ENCODE measurements at regions not wholly inside any gene's neighbourhood (a gene's known extent, or its start where the extent isn't known, plus 50 kb on each side); places are given as distances from the start of the nearest gene placed in this dataset.

- Mint-ChIP-seq H3K4me1 (peaks cover 0 to 6% (median 4%) of the 10 kb centered on the region in 3 donors), H3K27ac (no peak overlapping the region), H3K9me3 (peaks cover 7 to 14% (median 12%) of the 10 kb centered on the region in 3 donors), H3K36me3 (peaks cover 7% of the 10 kb centered on the region), H3K4me3 (no peak overlapping the region), H3K27me3 (peaks cover 1% of the 10 kb centered on the region)
Measured at GRCh38 chr12:24393071-24393470, 443.6 kb upstream of the SOX5 start.

GRCh38 chr12:24389394-24389793, 439.9 kb upstream of the SOX5 start:
- peaks cover 7% of the 10 kb centered on the region for H3K36me3 Mint-ChIP-seq
- H3K27ac Mint-ChIP-seq: no peak overlapping the region
- H3K4me1 Mint-ChIP-seq: peaks cover 0 to 6% (median 4%) of the 10 kb centered on the region in 3 donors
- H3K27me3 Mint-ChIP-seq: peaks cover 1% of the 10 kb centered on the region
- H3K9me3 Mint-ChIP-seq: peaks cover 7 to 14% (median 12%) of the 10 kb centered on the region in 3 donors
- no peak overlapping the region for H3K4me3 Mint-ChIP-seq

- peaks cover 1% of the 10 kb centered on the region for H3K27me3 Mint-ChIP-seq
- H3K4me3 Mint-ChIP-seq: no peak overlapping the region
- H3K4me1 Mint-ChIP-seq: peaks cover 0 to 7% (median 4%) of the 10 kb centered on the region in 3 donors
- no peak overlapping the region for H3K27ac Mint-ChIP-seq
- peaks cover 11 to 14% (median 13%) of the 10 kb centered on the region in 3 donors for H3K9me3 Mint-ChIP-seq
- H3K36me3 Mint-ChIP-seq: peaks cover 7% of the 10 kb centered on the region
Measured at GRCh38 chr12:24387381-24387780, 437.9 kb upstream of the SOX5 start.

GRCh38 chr12:24386836-24387235, 437.4 kb upstream of the SOX5 start:
- H3K4me3 Mint-ChIP-seq: no peak overlapping the region
- no peak overlapping the region for H3K27ac Mint-ChIP-seq
- H3K9me3 Mint-ChIP-seq: peaks cover 10 to 13% (median 11%) of the 10 kb centered on the region in 3 donors
- peaks cover 7% of the 10 kb centered on the region for H3K36me3 Mint-ChIP-seq
- H3K27me3 Mint-ChIP-seq: no peaks in the 10 kb centered on the region
- peaks cover 2 to 11% (median 5%) of the 10 kb centered on the region in 3 donors for H3K4me1 Mint-ChIP-seq

GRCh38 chr12:24381790-24382189, 432.3 kb upstream of the SOX5 start:
- peak overlapping the region in 1 of 3 donors; percentile 11 for H3K27ac Mint-ChIP-seq
- H3K36me3 Mint-ChIP-seq: no peaks in the 10 kb centered on the region
- no peaks in the 10 kb centered on the region for H3K27me3 Mint-ChIP-seq
- H3K4me1 Mint-ChIP-seq: peaks cover 20 to 30% (median 22%) of the 10 kb centered on the region in 3 donors
- peaks cover 0 to 6% (median 5%) of the 10 kb centered on the region in 3 donors for H3K9me3 Mint-ChIP-seq
- peak overlapping the region in 1 of 4 donors; percentile 54 for H3K4me3 Mint-ChIP-seq

- Mint-ChIP-seq H3K4me3 (peak overlapping the region in 1 of 4 donors; percentile 41), H3K27ac (no peak overlapping the region)
Measured at GRCh38 chr12:24379861-24380521, 430.5 kb upstream of the SOX5 start.

GRCh38 chr12:24379433-24379832, 430.0 kb upstream of the SOX5 start:
- Mint-ChIP-seq H3K4me3 (peak overlapping the region; percentile 69 to 90 (median 84)), H3K4me1 (peaks cover 20 to 30% (median 22%) of the 10 kb centered on the region in 3 donors), H3K27ac (peak overlapping the region in 2 of 3 donors; percentile 25), H3K27me3 (no peaks in the 10 kb centered on the region), H3K9me3 (peaks cover 0 to 6% (median 5%) of the 10 kb centered on the region in 3 donors), H3K36me3 (no peaks in the 10 kb centered on the region)

More at GRCh38 chr12:24379861-24380521, 430.5 kb upstream of the SOX5 start:
- Mint-ChIP-seq H3K9me3 (peaks cover 0 to 6% (median 5%) of the 10 kb centered on the region in 3 donors), H3K4me1 (peaks cover 20 to 30% (median 22%) of the 10 kb centered on the region in 3 donors), H3K27me3 (no peaks in the 10 kb centered on the region), H3K36me3 (no peaks in the 10 kb centered on the region)

- Mint-ChIP-seq H3K36me3 (peaks cover 1% of the 10 kb centered on the region), H3K27me3 (no peaks in the 10 kb centered on the region), H3K4me1 (peaks cover 20 to 30% (median 23%) of the 10 kb centered on the region in 3 donors), H3K4me3 (peak overlapping the region; percentile 69 to 90 (median 84)), H3K9me3 (peaks cover 0 to 4% (median 1%) of the 10 kb centered on the region in 3 donors), H3K27ac (peak overlapping the region; percentile 25 to 74 (median 36))
Measured at GRCh38 chr12:24378548-24379407, 429.3 kb upstream of the SOX5 start.

- Mint-ChIP-seq H3K27me3 (no peaks in the 10 kb centered on the region), H3K4me1 (peaks cover 10 to 16% (median 14%) of the 10 kb centered on the region in 3 donors), H3K27ac (no peak overlapping the region), H3K4me3 (no peak overlapping the region), H3K36me3 (peaks cover 4% of the 10 kb centered on the region), H3K9me3 (no peaks in the 10 kb centered on the region)
Measured at GRCh38 chr12:24374452-24374851, 425.0 kb upstream of the SOX5 start.

GRCh38 chr12:24373004-24373403, 423.5 kb upstream of the SOX5 start:
- H3K9me3 Mint-ChIP-seq: no peaks in the 10 kb centered on the region
- H3K27me3 Mint-ChIP-seq: no peaks in the 10 kb centered on the region
- H3K27ac Mint-ChIP-seq: no peak overlapping the region
- H3K36me3 Mint-ChIP-seq: peaks cover 4% of the 10 kb centered on the region
- H3K4me3 Mint-ChIP-seq: no peak overlapping the region
- H3K4me1 Mint-ChIP-seq: peaks cover 0 to 6% (median under 1%) of the 10 kb centered on the region in 3 donors

- no peaks in the 10 kb centered on the region for H3K27me3 Mint-ChIP-seq
- no peak overlapping the region for H3K27ac Mint-ChIP-seq
- H3K4me1 Mint-ChIP-seq: peaks cover 17 to 23% (median 18%) of the 10 kb centered on the region in 3 donors
- H3K36me3 Mint-ChIP-seq: peaks cover 5% of the 10 kb centered on the region
- H3K9me3 Mint-ChIP-seq: no peaks in the 10 kb centered on the region
- H3K4me3 Mint-ChIP-seq: no peak overlapping the region
Measured at GRCh38 chr12:24366514-24366913, 417.0 kb upstream of the SOX5 start.

GRCh38 chr12:24364921-24365320, 415.5 kb upstream of the SOX5 start:
- Mint-ChIP-seq H3K4me1 (peaks cover 31 to 35% (median 32%) of the 10 kb centered on the region in 3 donors), H3K4me3 (peak overlapping the region in 1 of 4 donors; percentile 10), H3K9me3 (no peaks in the 10 kb centered on the region), H3K27ac (no peak overlapping the region), H3K27me3 (peaks cover 5% of the 10 kb centered on the region), H3K36me3 (peaks cover 3% of the 10 kb centered on the region)

GRCh38 chr12:24363177-24363754, 413.8 kb upstream of the SOX5 start:
- H3K36me3 Mint-ChIP-seq: peaks cover 3% of the 10 kb centered on the region
- peak overlapping the region in 1 of 4 donors; percentile 57 for H3K4me3 Mint-ChIP-seq
- peaks cover 32 to 40% (median 35%) of the 10 kb centered on the region in 3 donors for H3K4me1 Mint-ChIP-seq
- H3K9me3 Mint-ChIP-seq: no peaks in the 10 kb centered on the region
- H3K27me3 Mint-ChIP-seq: peaks cover 5% of the 10 kb centered on the region
- peak overlapping the region in 1 of 3 donors; percentile 88 for H3K27ac Mint-ChIP-seq

- peaks cover 5% of the 10 kb centered on the region for H3K27me3 Mint-ChIP-seq
- H3K27ac Mint-ChIP-seq: peak overlapping the region in 2 of 3 donors; percentile 58 to 90
- peaks cover 1% of the 10 kb centered on the region for H3K36me3 Mint-ChIP-seq
- peak overlapping the region; percentile 35 to 84 (median 65) for H3K4me3 Mint-ChIP-seq
- no peaks in the 10 kb centered on the region for H3K9me3 Mint-ChIP-seq
- H3K4me1 Mint-ChIP-seq: peaks cover 32 to 40% (median 35%) of the 10 kb centered on the region in 3 donors
Measured at GRCh38 chr12:24361877-24362580, 412.6 kb upstream of the SOX5 start.

All from IgD-negative memory B cell (primary cell).